Astrocyte (in vitro differentiated cells and primary cell): ENCODE measurements at regions not wholly inside any gene's neighbourhood (a gene's known extent, or its start where the extent isn't known, plus 50 kb on each side); places are given as distances from the start of the nearest gene placed in this dataset.

Source experiments
- DNase-seq: peaks from one replicate; pipeline ENCODE4 v3.0.0-alpha.2; 2010; ENCODE audit warnings: low read depth
- FAIRE-seq: peaks from 2 replicates; lab custom pipeline; 2011; peaks lifted over from hg19 to GRCh38; lab: Jason Lieb, UNC
- H2AFZ ChIP-seq: 2 replicates; pipeline ENCODE4 v1.6.0; 2012; ENCODE audit warnings: low read depth, low read length, inconsistent platforms
- H3K27ac ChIP-seq: 2 replicates; pipeline ENCODE4 v1.5.1; 2011; ENCODE audit warnings: low read depth, low read length, inconsistent platforms
- H3K27me3 ChIP-seq: 2 replicates; pipeline ENCODE4 v1.6.0; 2011; ENCODE audit warnings: low read length, inconsistent platforms; ENCODE audit not compliant: insufficient read depth
- H3K36me3 ChIP-seq: 2 replicates; pipeline ENCODE4 v1.5.1; 2011; ENCODE audit warnings: low read length, inconsistent platforms; ENCODE audit not compliant: insufficient read depth
- H3K4me1 ChIP-seq: 2 replicates; pipeline ENCODE4 v1.5.1; 2011; ENCODE audit warnings: low read length, inconsistent platforms; ENCODE audit not compliant: insufficient read depth
- H3K4me2 ChIP-seq: 2 replicates; pipeline ENCODE4 v1.6.0; 2012; ENCODE audit warnings: low read length, inconsistent platforms
- H3K4me3 ChIP-seq: 2 replicates; pipeline ENCODE4 v1.5.1; 2011; ENCODE audit warnings: low read depth, mild to moderate bottlenecking, low read length, inconsistent platforms; ENCODE audit not compliant: insufficient read depth
- H3K79me2 ChIP-seq: 2 replicates; pipeline ENCODE4 v1.6.0; 2012; ENCODE audit warnings: mild to moderate bottlenecking, low read length, inconsistent platforms; ENCODE audit not compliant: insufficient read depth
- H3K9ac ChIP-seq: 2 replicates; pipeline ENCODE4 v1.6.0; 2012; ENCODE audit warnings: mild to moderate bottlenecking, low read length, inconsistent platforms
- H3K9me3 ChIP-seq: 2 replicates; pipeline ENCODE4 v1.5.1; 2012; ENCODE audit warnings: low read depth, mild to moderate bottlenecking, low read length, inconsistent platforms; ENCODE audit not compliant: insufficient read depth
- H4K20me1 ChIP-seq: 2 replicates; pipeline ENCODE4 v1.6.0; 2012; ENCODE audit warnings: low read length, inconsistent platforms; ENCODE audit not compliant: insufficient read depth
- H3K27ac Mint-ChIP-seq: one replicate; pipeline ENCODE4 v1.8.0; 2021; ENCODE audit warnings: mild to moderate bottlenecking, mixed read lengths; ENCODE audit not compliant: unreplicated experiment
- H3K27me3 Mint-ChIP-seq: one replicate; pipeline ENCODE4 v1.8.0; 2021; ENCODE audit warnings: low read depth, mixed read lengths; ENCODE audit not compliant: unreplicated experiment
- H3K36me3 Mint-ChIP-seq: one replicate; pipeline ENCODE4 v1.8.0; 2021; ENCODE audit warnings: low read depth, mixed read lengths; ENCODE audit not compliant: unreplicated experiment
- H3K4me1 Mint-ChIP-seq: one replicate; pipeline ENCODE4 v1.8.0; 2021; ENCODE audit warnings: low read depth, mixed read lengths; ENCODE audit not compliant: unreplicated experiment
- H3K4me3 Mint-ChIP-seq: one replicate; pipeline ENCODE4 v1.8.0; 2021; ENCODE audit warnings: mild to moderate bottlenecking, moderate library complexity, mixed read lengths; ENCODE audit not compliant: unreplicated experiment
- H3K9me3 Mint-ChIP-seq: one replicate; pipeline ENCODE4 v1.8.0; 2021; ENCODE audit warnings: mild to moderate bottlenecking, mixed read lengths; ENCODE audit not compliant: unreplicated experiment
- CTCF ChIP-seq: IDR thresholded peaks from 2 replicates; pipeline ENCODE4 v1.5.1; 2011; ENCODE audit warnings: low read depth, mild to moderate bottlenecking, inconsistent platforms, low read length, moderate library complexity; ENCODE audit not compliant: insufficient read depth
- EZH2 ChIP-seq: IDR thresholded peaks from 2 replicates; pipeline ENCODE4 v1.6.1; 2012; ENCODE audit warnings: mild to moderate bottlenecking, low read length, inconsistent platforms; ENCODE audit not compliant: insufficient read depth

- TF ChIP-seq CTCF = no peak
- no peak for TF ChIP-seq EZH2
- Mint-ChIP-seq H3K36me3 (no peaks in the 10 kb centered on the region), H3K4me1 (peaks cover 22% of the 10 kb centered on the region), H3K4me3 (no peak overlapping the region), H3K9me3 (no peaks in the 10 kb centered on the region), H3K27me3 (no peaks in the 10 kb centered on the region), H3K27ac (peak overlapping the region; percentile 47)
- Histone ChIP-seq H3K4me1 (peaks cover 4% of the 10 kb centered on the region), H3K4me3 (no peak overlapping the region), H3K9ac (no peak overlapping the region), H3K27ac (peak overlapping the region; percentile 34), H2AFZ (no peak overlapping the region), H3K4me2 (peak overlapping the region; percentile 4), H3K9me3 (no peaks in the 10 kb centered on the region), H3K27me3 (no peaks in the 10 kb centered on the region), H4K20me1 (no peaks in the 10 kb centered on the region), H3K36me3 (no peaks in the 10 kb centered on the region), H3K79me2 (no peaks in the 10 kb centered on the region)
- FAIRE-seq (peak; percentile 76), DNase-seq (peak; percentile 85)
Observed at GRCh38 chr7:84510505-84510904, 315.9 kb upstream of the SEMA3A start.

- H3K27ac Mint-ChIP-seq = no peak overlapping the region
Observed at GRCh38 chr7:84509522-84509921, 314.9 kb upstream of the SEMA3A start.

More at GRCh38 chr7:84509522-84509921, 314.9 kb upstream of the SEMA3A start:
- DNase-seq (no peak), FAIRE-seq (no peak)
- Mint-ChIP-seq H3K4me3 (no peak overlapping the region), H3K27me3 (no peaks in the 10 kb centered on the region), H3K36me3 (no peaks in the 10 kb centered on the region), H3K4me1 (peaks cover 23% of the 10 kb centered on the region), H3K9me3 (no peaks in the 10 kb centered on the region)
- no peaks in the 10 kb centered on the region for H3K27me3 ChIP-seq
- H4K20me1 ChIP-seq = no peaks in the 10 kb centered on the region
- TF ChIP-seq CTCF = no peak
- TF ChIP-seq EZH2 = no peak
- no peak overlapping the region for H3K4me3 ChIP-seq
- H3K9ac ChIP-seq = no peak overlapping the region
- H2AFZ ChIP-seq = no peak overlapping the region
- no peaks in the 10 kb centered on the region for H3K36me3 ChIP-seq
- no peaks in the 10 kb centered on the region for H3K79me2 ChIP-seq
- peaks cover 4% of the 10 kb centered on the region for H3K4me1 ChIP-seq
- H3K4me2 ChIP-seq = no peak overlapping the region
- no peak overlapping the region for H3K27ac ChIP-seq
- H3K9me3 ChIP-seq = no peaks in the 10 kb centered on the region
